Neutrophil (primary cell): ENCODE measurements at regions not wholly inside any gene's neighbourhood (a gene's known extent, or its start where the extent isn't known, plus 50 kb on each side); places are given as distances from the start of the nearest gene placed in this dataset.

Experiments
- H3K27ac ChIP-seq: fragments of 200-600 bp; sonication (generic); 2 replicates; pipeline ENCODE4 v1.5.1; 2016; ENCODE audit warnings: mild to moderate bottlenecking, moderate library complexity
- H3K27me3 ChIP-seq: fragments of 200-600 bp; sonication (generic); 2 replicates; pipeline ENCODE4 v1.6.0; 2016; ENCODE audit warnings: mild to moderate bottlenecking
- H3K36me3 ChIP-seq: fragments of 200-600 bp; sonication (generic); 2 replicates; pipeline ENCODE4 v1.5.1; 2017
- H3K4me1 ChIP-seq, 2 experiments: fragments of 200-600 bp in 1 of 2; sonication (generic) in 1 of 2; 1 replicate in 1 of 2; 2 replicates in 1 of 2; pipeline versions ENCODE4 v1.5.1 to v1.6.1; 2013 to 2016; ENCODE audit warnings: low read depth in 1 of 2, low read length in 1 of 2, mild to moderate bottlenecking in 1 of 2, moderate library complexity in 1 of 2; ENCODE audit not compliant: control insufficient read depth in 1 of 2, insufficient read depth in 1 of 2
- H3K4me3 ChIP-seq, 2 experiments: fragments of 200-600 bp in 1 of 2; sonication (generic) in 1 of 2; 1 replicate in 1 of 2; 2 replicates in 1 of 2; pipeline ENCODE4 v1.5.1; 2013 to 2016; ENCODE audit warnings: low read depth in 1 of 2, low read length in 1 of 2, mild to moderate bottlenecking in 1 of 2, moderate library complexity in 1 of 2
- H3K9me3 ChIP-seq: fragments of 200-600 bp; sonication (generic); 2 replicates; pipeline ENCODE4 v1.5.1; 2016
- TF ChIP-seq, protein P1 (sequence below): fragments of 200-600 bp; sonication (generic); IDR thresholded peaks from 2 replicates; pipeline ENCODE4 v1.5.1; 2016; ENCODE audit warnings: antibody characterized with exemption

DNA sequence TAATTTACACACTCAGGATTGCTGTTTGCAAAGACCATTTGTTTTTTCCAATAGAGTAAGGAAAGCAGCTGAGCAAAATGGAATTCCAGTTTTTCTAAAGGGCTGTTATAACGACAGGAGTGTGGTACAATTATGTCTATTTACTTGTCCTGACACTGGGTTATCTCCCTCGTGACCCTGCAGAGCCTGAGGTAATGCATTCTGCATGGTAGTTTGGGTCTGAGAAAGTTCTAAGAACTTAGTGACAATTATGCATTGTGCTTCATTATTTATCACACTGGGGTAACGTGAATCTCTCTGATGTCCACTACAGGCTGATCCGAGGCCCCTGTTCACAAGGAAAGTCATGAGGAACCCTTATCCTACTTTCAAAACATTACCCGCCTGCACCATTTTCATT, 50.7 kb upstream of the EDNRB start:
- H3K27me3 ChIP-seq = no peaks in the 10 kb centered on the region
- TF ChIP-seq, protein P1, sequence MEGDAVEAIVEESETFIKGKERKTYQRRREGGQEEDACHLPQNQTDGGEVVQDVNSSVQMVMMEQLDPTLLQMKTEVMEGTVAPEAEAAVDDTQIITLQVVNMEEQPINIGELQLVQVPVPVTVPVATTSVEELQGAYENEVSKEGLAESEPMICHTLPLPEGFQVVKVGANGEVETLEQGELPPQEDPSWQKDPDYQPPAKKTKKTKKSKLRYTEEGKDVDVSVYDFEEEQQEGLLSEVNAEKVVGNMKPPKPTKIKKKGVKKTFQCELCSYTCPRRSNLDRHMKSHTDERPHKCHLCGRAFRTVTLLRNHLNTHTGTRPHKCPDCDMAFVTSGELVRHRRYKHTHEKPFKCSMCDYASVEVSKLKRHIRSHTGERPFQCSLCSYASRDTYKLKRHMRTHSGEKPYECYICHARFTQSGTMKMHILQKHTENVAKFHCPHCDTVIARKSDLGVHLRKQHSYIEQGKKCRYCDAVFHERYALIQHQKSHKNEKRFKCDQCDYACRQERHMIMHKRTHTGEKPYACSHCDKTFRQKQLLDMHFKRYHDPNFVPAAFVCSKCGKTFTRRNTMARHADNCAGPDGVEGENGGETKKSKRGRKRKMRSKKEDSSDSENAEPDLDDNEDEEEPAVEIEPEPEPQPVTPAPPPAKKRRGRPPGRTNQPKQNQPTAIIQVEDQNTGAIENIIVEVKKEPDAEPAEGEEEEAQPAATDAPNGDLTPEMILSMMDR = no peak
- no peak overlapping the region for H3K27ac ChIP-seq
- no peaks in the 10 kb centered on the region for H3K9me3 ChIP-seq
- no peaks in the 10 kb centered on the region for H3K36me3 ChIP-seq
- no peak overlapping the region for H3K4me3 ChIP-seq
- H3K4me1 ChIP-seq = no peaks in the 10 kb centered on the region
